ENCODE measurements at regions not wholly inside any gene's neighbourhood (a gene's known extent, or its start where the extent isn't known, plus 50 kb on each side); places are given as distances from the start of the nearest gene placed in this dataset.
"Not testable (repeated sequence)": the region's sequence is repeated elsewhere in the genome, so short reads cannot be mapped to it uniquely, and the experiment has no call there.

- Histone ChIP-seq H3K4me3 (ENCODE audit: low read length, poor library complexity, severe bottlenecking) (no peak overlapping the region), H3K27me3 (ENCODE audit: insufficient read depth, low read length, poor library complexity, severe bottlenecking) (no peaks in the 10 kb centered on the region), H2AFZ (ENCODE audit: low read length) (no peak overlapping the region), H3K4me2 (ENCODE audit: low read depth, low read length, poor library complexity, severe bottlenecking) (no peak overlapping the region), H3K9me2 (replicated peaks; ENCODE audit: low read depth, low read length) (no peaks in the 10 kb centered on the region), H4K20me1 (ENCODE audit: insufficient read depth, low read length, poor library complexity, severe bottlenecking) (no peaks in the 10 kb centered on the region), H3K36me3 (ENCODE audit: insufficient read depth, low read length) (no peaks in the 10 kb centered on the region), H3K9me3 (ENCODE audit: insufficient read depth, low read depth, low read length) (no peaks in the 10 kb centered on the region), H3K9ac (ENCODE audit: low read depth, low read length, poor library complexity, severe bottlenecking) (no peak overlapping the region), H3F3A (ENCODE audit: low read depth) (no peaks in the 10 kb centered on the region), H3K79me2 (ENCODE audit: insufficient read depth, low read length) (no peaks in the 10 kb centered on the region), H3K4me1 (ENCODE audit: insufficient read depth, low read length, poor library complexity, severe bottlenecking) (no peaks in the 10 kb centered on the region)
- TF ChIP-seq EZH2phosphoT487 (IDR thresholded peaks at IDR 0.05; ENCODE audit: borderline replicate concordance), result no peak
- TF ChIP-seq CTCF (conservative IDR thresholded peaks at IDR 0.05; ENCODE audit: low read length), result no peak
These were observed 129.9 kb upstream of the ALG10 start for GRCh38 chr12:33892425-33892824.

- H3K4me3 ChIP-seq (ENCODE audit: low read length, poor library complexity, severe bottlenecking); H4K20me1 ChIP-seq (ENCODE audit: insufficient read depth, low read length, poor library complexity, severe bottlenecking); H3F3A ChIP-seq (ENCODE audit: low read depth); H3K27me3 ChIP-seq (ENCODE audit: insufficient read depth, low read length, poor library complexity, severe bottlenecking); H3K79me2 ChIP-seq (ENCODE audit: insufficient read depth, low read length); H3K36me3 ChIP-seq (ENCODE audit: insufficient read depth, low read length); H2AFZ ChIP-seq (ENCODE audit: low read length); H3K9ac ChIP-seq (ENCODE audit: low read depth, low read length, poor library complexity, severe bottlenecking); H3K9me2 ChIP-seq (replicated peaks; ENCODE audit: low read depth, low read length); H3K4me1 ChIP-seq (ENCODE audit: insufficient read depth, low read length, poor library complexity, severe bottlenecking); H3K4me2 ChIP-seq (ENCODE audit: low read depth, low read length, poor library complexity, severe bottlenecking): not testable (repeated sequence)
- H3K9me3 ChIP-seq (ENCODE audit: insufficient read depth, low read depth, low read length), result 0 out of 2 replicates have a peak, but pooled peaks cover 11% of the 10 kb centered on the region
These were observed 101.8 kb upstream of the ALG10 start for GRCh38 chr12:33920460-33920859.

- Histone ChIP-seq H3K4me3 (ENCODE audit: low read length, poor library complexity, severe bottlenecking) (no peak overlapping the region), H3K9ac (ENCODE audit: low read depth, low read length, poor library complexity, severe bottlenecking) (no peak overlapping the region), H3K27me3 (ENCODE audit: insufficient read depth, low read length, poor library complexity, severe bottlenecking) (no peaks in the 10 kb centered on the region), H3K9me2 (replicated peaks; ENCODE audit: low read depth, low read length) (no peaks in the 10 kb centered on the region), H3K4me2 (ENCODE audit: low read depth, low read length, poor library complexity, severe bottlenecking) (no peak overlapping the region), H2AFZ (ENCODE audit: low read length) (no peak overlapping the region), H3K79me2 (ENCODE audit: insufficient read depth, low read length) (no peaks in the 10 kb centered on the region), H4K20me1 (ENCODE audit: insufficient read depth, low read length, poor library complexity, severe bottlenecking) (no peaks in the 10 kb centered on the region), H3K9me3 (ENCODE audit: insufficient read depth, low read depth, low read length) (0 out of 2 replicates have a peak, but pooled peaks cover 11% of the 10 kb centered on the region), H3K36me3 (ENCODE audit: insufficient read depth, low read length) (no peaks in the 10 kb centered on the region), H3F3A (ENCODE audit: low read depth) (no peaks in the 10 kb centered on the region), H3K4me1 (ENCODE audit: insufficient read depth, low read length, poor library complexity, severe bottlenecking) (no peaks in the 10 kb centered on the region)
- TF ChIP-seq CTCF (conservative IDR thresholded peaks at IDR 0.05; ENCODE audit: low read length), result no peak
- TF ChIP-seq EZH2phosphoT487 (IDR thresholded peaks at IDR 0.05; ENCODE audit: borderline replicate concordance), result no peak
These were observed 96.2 kb upstream of the ALG10 start for GRCh38 chr12:33926095-33926494.

GRCh38 chr12:33937669-33938068, 84.6 kb upstream of the ALG10 start:
- not testable (repeated sequence) for H3F3A ChIP-seq (ENCODE audit: low read depth); H2AFZ ChIP-seq (ENCODE audit: low read length); H3K36me3 ChIP-seq (ENCODE audit: insufficient read depth, low read length); H3K4me2 ChIP-seq (ENCODE audit: low read depth, low read length, poor library complexity, severe bottlenecking); H3K79me2 ChIP-seq (ENCODE audit: insufficient read depth, low read length); H4K20me1 ChIP-seq (ENCODE audit: insufficient read depth, low read length, poor library complexity, severe bottlenecking); H3K9me2 ChIP-seq (replicated peaks; ENCODE audit: low read depth, low read length); H3K4me1 ChIP-seq (ENCODE audit: insufficient read depth, low read length, poor library complexity, severe bottlenecking); H3K4me3 ChIP-seq (ENCODE audit: low read length, poor library complexity, severe bottlenecking); H3K9me3 ChIP-seq (ENCODE audit: insufficient read depth, low read depth, low read length); H3K27me3 ChIP-seq (ENCODE audit: insufficient read depth, low read length, poor library complexity, severe bottlenecking); H3K9ac ChIP-seq (ENCODE audit: low read depth, low read length, poor library complexity, severe bottlenecking)

Data from Loucy (cell line).